ENCODE measurements at regions not wholly inside any gene's neighbourhood (a gene's known extent, or its start where the extent isn't known, plus 50 kb on each side); places are given as distances from the start of the nearest gene placed in this dataset.

DNA sequence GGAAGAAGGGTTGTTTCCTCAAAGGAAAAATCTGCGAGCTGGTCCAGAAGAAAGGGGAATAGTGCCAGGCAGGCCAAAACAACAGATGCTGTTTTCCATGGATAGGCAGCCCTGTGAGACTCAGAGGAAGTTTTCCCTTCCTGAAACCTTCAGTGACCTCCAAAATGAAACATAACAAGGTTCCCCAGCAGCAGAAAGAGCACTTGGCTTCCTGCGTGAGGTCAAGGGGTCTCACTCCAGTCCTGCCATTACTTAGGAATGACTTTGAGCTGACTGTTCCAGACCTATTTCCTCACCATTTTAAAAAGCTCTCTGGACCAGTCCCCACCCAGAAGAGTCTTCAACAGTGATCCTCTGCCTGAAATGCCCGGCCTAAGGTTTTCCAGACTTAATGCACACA is 104.6 kb upstream of the IPO5 start:
- POLR2A ChIA-PET (ENCODE audit: partially characterized antibody): no interaction called here
- CTCF ChIA-PET (ENCODE audit: partially characterized antibody): interaction anchor here (0.6 to 3.2 kb wide), 12 partner anchors 18 to 185 kb away, joined by 3 to 18 read pairs (median 3); no protein-coding TSS in a partner anchor
- Histone ChIP-seq H3K27me3 (replicated peaks in 1 of 4; ENCODE audit: control insufficient read depth in 3 of 4, extremely low read depth in 1 of 4, insufficient read depth in 3 of 4, low read length in 3 of 4) (no peaks in the 10 kb centered on the region), H3K23ac (ENCODE audit: insufficient read length) (no peak overlapping the region), H3K79me1 (ENCODE audit: low read depth, low read length) (no peaks in the 10 kb centered on the region), H4K91ac (replicated peaks; ENCODE audit: insufficient read length, low read length) (no peak overlapping the region), H4K20me1 (replicated peaks in 1 of 2; ENCODE audit: control insufficient read depth in 1 of 2, insufficient read depth in 2 of 2, low read length in 2 of 2) (peaks cover 0 to 3% of the 10 kb centered on the region in 2 experiments), H4K5ac (ENCODE audit: insufficient read length, low read depth, low read length) (no peak overlapping the region), H3K9ac (replicated peaks in 1 of 4; ENCODE audit: extremely low read depth in 1 of 4, low read depth in 3 of 4, low read length in 3 of 4) (no peak overlapping the region), H3K9me3 (ENCODE audit: insufficient read depth in 2 of 2, low read depth in 1 of 2, low read length in 1 of 2) (no peaks in the 10 kb centered on the region), H2AFZ (ENCODE audit: low read length) (no peak overlapping the region), H2BK120ac (replicated peaks; ENCODE audit: low read depth, low read length) (no peak overlapping the region), H2BK12ac (ENCODE audit: low read depth, low read length) (no peak overlapping the region), H3K79me2 (ENCODE audit: control insufficient read depth in 1 of 2, insufficient read depth in 2 of 2, low read length in 2 of 2) (no peaks in the 10 kb centered on the region), H2BK5ac (ENCODE audit: low read depth, low read length) (no peak overlapping the region), H2BK20ac (ENCODE audit: low read length) (no peak overlapping the region), H3K4me1 (replicated peaks in 1 of 4; ENCODE audit: control insufficient read depth in 3 of 4, insufficient read depth in 4 of 4, low read length in 3 of 4) (no peaks in the 10 kb centered on the region), H3K18ac (ENCODE audit: extremely low read depth, low read length) (no peak overlapping the region), H3K23me2 (ENCODE audit: low read depth, low read length) (peaks cover 6% of the 10 kb centered on the region; the same call in 1 of the 2 replicates), H3K14ac (ENCODE audit: insufficient read length) (no peak overlapping the region), H3K4ac (replicated peaks; ENCODE audit: insufficient read length, low read depth, low read length) (no peak overlapping the region), H2BK15ac (ENCODE audit: low read length) (no peak overlapping the region), H3K56ac (replicated peaks; ENCODE audit: insufficient read length, low read depth, low read length) (no peak overlapping the region), H3K27ac (ENCODE audit: low read depth, low read length) (no peak overlapping the region), H3K4me3 (ENCODE audit: extremely low read depth in 1 of 4, insufficient read depth in 2 of 4, low read depth in 3 of 4, low read length in 4 of 4) (no peak overlapping the region), H4K8ac (ENCODE audit: extremely low read depth, insufficient read depth, low read length) (no peak overlapping the region), H2AK5ac (ENCODE audit: low read depth, low read length) (no peak overlapping the region), H3K36me3 (ENCODE audit: control insufficient read depth in 2 of 4, insufficient read depth in 4 of 4, low read length in 3 of 4) (no peaks in the 10 kb centered on the region), H3K4me2 (ENCODE audit: insufficient read depth in 1 of 2, low read depth in 2 of 2, low read length in 2 of 2) (no peak overlapping the region)
- FAIRE-seq (no peak), DNase-seq (ENCODE audit: low read depth in 1 of 2, low spot score in 2 of 2) (no peak)
- WGBS, 2 experiments (ENCODE audit: extremely low coverage in 1 of 2, insufficient coverage in 1 of 2, insufficient read length in 1 of 2, insufficient replicate concordance in 2 of 2, low coverage in 1 of 2, low lambda C conversion rate in 2 of 2, missing lambda C conversion rate in 1 of 2): 89% methylated on average over 3 of the region's 3 CpGs; no CpG with 5 or more reads in 1 of the 2 experiments
- no peak for TF ChIP-seq PHF8 (conservative IDR thresholded peaks at IDR 0.05; ENCODE audit: low read depth, low read length)
- no peak for TF ChIP-seq CTBP2 (IDR thresholded peaks at IDR 0.05; ENCODE audit: borderline replicate concordance, insufficient read depth, insufficient read length, low read length)
- no peak for TF ChIP-seq HDAC2 (IDR thresholded peaks at IDR 0.05; ENCODE audit: borderline replicate concordance in 1 of 2, low read depth in 2 of 2, low read length in 2 of 2)
- TF ChIP-seq POLR2AphosphoS5 (IDR thresholded peaks at IDR 0.05; ENCODE audit: low read depth, low read length): no peak
- no peak for TF ChIP-seq ZNF274 (IDR thresholded peaks at IDR 0.05; ENCODE audit: borderline replicate concordance, extremely low read depth, low read length)
- TF ChIP-seq, protein P1, sequence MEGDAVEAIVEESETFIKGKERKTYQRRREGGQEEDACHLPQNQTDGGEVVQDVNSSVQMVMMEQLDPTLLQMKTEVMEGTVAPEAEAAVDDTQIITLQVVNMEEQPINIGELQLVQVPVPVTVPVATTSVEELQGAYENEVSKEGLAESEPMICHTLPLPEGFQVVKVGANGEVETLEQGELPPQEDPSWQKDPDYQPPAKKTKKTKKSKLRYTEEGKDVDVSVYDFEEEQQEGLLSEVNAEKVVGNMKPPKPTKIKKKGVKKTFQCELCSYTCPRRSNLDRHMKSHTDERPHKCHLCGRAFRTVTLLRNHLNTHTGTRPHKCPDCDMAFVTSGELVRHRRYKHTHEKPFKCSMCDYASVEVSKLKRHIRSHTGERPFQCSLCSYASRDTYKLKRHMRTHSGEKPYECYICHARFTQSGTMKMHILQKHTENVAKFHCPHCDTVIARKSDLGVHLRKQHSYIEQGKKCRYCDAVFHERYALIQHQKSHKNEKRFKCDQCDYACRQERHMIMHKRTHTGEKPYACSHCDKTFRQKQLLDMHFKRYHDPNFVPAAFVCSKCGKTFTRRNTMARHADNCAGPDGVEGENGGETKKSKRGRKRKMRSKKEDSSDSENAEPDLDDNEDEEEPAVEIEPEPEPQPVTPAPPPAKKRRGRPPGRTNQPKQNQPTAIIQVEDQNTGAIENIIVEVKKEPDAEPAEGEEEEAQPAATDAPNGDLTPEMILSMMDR (IDR thresholded peaks at IDR 0.05; ENCODE audit: control extremely low read depth in 1 of 3, insufficient read depth in 1 of 3, low read depth in 1 of 3, low read length in 3 of 3): no peak
- no peak for TF ChIP-seq RNF2 (IDR thresholded peaks at IDR 0.05; ENCODE audit: borderline replicate concordance, low read depth, low read length, missing control alignments, poor library complexity, severe bottlenecking)
- TF ChIP-seq POLR2A (IDR thresholded peaks at IDR 0.05; ENCODE audit: control extremely low read depth in 1 of 2, low read depth in 2 of 2, low read length in 2 of 2): no peak
- no peak for TF ChIP-seq EGR1 (IDR thresholded peaks at IDR 0.05; ENCODE audit: borderline replicate concordance, low read depth, low read length)
- TF ChIP-seq SIX5 (IDR thresholded peaks at IDR 0.05; ENCODE audit: low read depth, low read length): no peak
- TF ChIP-seq RFX5 (IDR thresholded peaks at IDR 0.05; ENCODE audit: borderline replicate concordance, low read depth, low read length): no peak
